ENCODE measurements at regions not wholly inside any gene's neighbourhood (a gene's known extent, or its start where the extent isn't known, plus 50 kb on each side); places are given as distances from the start of the nearest gene placed in this dataset.

- no peak for TF ChIP-seq POLR2A (IDR thresholded peaks at IDR 0.05; ENCODE audit: extremely low read depth, insufficient read length)
- no peak for TF ChIP-seq CTCF (IDR thresholded peaks at IDR 0.05; ENCODE audit: low read depth, low read length)
- TF ChIP-seq MAX (IDR thresholded peaks at IDR 0.05; ENCODE audit: low read depth, low read length): no peak
These were observed 120.0 kb downstream of the CEBPB start for GRCh38 chr20:50310673-50311051.

All from NB4 (cell line).